HL-60 (cell line): ENCODE measurements at regions not wholly inside any gene's neighbourhood (a gene's known extent, or its start where the extent isn't known, plus 50 kb on each side); places are given as distances from the start of the nearest gene placed in this dataset.

Experiments used
- CTCF ChIP-seq: IDR thresholded peaks from one replicate; pipeline ENCODE4 v1.5.1; 2011; ENCODE audit warnings: low read length, control low read depth, inconsistent platforms; ENCODE audit not compliant: insufficient read depth
- GABPA ChIP-seq: IDR thresholded peaks from 2 replicates; pipeline ENCODE4 v1.6.1; 2012; ENCODE audit warnings: low read depth
- POLR2AphosphoS5 ChIP-seq: IDR thresholded peaks from 2 replicates; pipeline ENCODE4 v1.6.1; 2012; ENCODE audit warnings: low read depth
- REST ChIP-seq: IDR thresholded peaks from 2 replicates; pipeline ENCODE4 v1.6.1; 2012; ENCODE audit warnings: low read depth; ENCODE audit not compliant: insufficient replicate concordance
- SPI1 ChIP-seq: IDR thresholded peaks from 2 replicates; pipeline ENCODE4 v1.6.1; 2012; ENCODE audit warnings: low read depth, mild to moderate bottlenecking, borderline replicate concordance

DNA sequence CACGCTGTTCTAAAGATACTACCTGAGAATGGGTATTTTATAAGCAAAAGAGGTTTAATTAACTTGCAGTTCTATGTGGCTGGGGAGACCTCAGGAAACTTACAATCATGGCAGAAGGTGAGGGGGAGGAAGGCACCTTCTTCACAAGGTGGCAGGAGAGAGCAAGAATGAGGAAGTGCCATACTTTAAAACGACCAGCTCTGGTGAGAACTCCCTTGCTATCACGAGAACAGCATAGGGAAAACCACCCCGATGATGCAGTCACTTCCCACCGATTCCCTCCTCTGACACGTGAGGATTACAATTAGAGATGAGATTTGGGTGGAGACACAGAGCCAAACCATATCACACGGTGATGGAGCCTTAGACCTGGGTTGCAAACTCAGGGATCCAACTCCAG, 317.5 kb upstream of the EEF2KMT start:
- TF ChIP-seq CTCF (no peak), REST (no peak), POLR2AphosphoS5 (no peak), GABPA (no peak), SPI1 (peak; percentile 59; the same call in 1 of the 2 replicates)
